Caki2 (cell line): ENCODE measurements at regions not wholly inside any gene's neighbourhood (a gene's known extent, or its start where the extent isn't known, plus 50 kb on each side); places are given as distances from the start of the nearest gene placed in this dataset.
"Not testable (repeated sequence)": the region's sequence is repeated elsewhere in the genome, so short reads cannot be mapped to it uniquely, and the experiment has no call there.

Experiments
- DNase-seq: peaks from one replicate; pipeline ENCODE4 v3.0.0-alpha.2; 2015; ENCODE audit warnings: low read depth
- in situ Hi-C: cut with HindIII; loops from 2 replicates; pipeline ENCODE4 v1.10.0; 2016; ENCODE audit warnings: low sequenced_read_pairs, low pct_unique_long_range_greater_than_20kb, mixed read lengths

DNA sequence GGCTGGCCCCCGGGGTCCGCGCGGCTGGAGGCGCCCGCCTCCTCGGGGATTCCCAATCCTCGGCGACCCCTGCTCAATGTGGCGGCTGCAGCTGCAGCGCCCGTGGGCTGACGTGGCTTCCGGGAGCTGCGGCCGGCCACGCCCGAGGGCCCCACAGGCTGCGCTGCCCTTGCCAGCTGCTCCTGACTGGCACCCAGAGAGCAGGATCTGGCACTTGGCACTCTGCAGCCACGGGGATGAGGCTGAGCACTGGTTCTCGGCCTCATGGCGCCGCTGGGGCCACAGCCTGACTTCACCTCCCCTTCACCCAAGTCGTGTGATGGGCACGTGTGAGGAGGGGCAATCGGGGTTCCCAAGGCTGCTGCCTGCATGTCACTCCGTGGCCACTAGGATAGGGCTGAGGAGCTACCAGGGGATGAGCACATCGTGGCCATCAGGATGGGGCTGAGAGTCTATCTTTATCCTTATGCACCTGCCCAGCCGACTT is 267.8 kb upstream of the FRG2C start:
- in situ Hi-C loops: no loop called here
- DNase-seq: no peak

DNA sequence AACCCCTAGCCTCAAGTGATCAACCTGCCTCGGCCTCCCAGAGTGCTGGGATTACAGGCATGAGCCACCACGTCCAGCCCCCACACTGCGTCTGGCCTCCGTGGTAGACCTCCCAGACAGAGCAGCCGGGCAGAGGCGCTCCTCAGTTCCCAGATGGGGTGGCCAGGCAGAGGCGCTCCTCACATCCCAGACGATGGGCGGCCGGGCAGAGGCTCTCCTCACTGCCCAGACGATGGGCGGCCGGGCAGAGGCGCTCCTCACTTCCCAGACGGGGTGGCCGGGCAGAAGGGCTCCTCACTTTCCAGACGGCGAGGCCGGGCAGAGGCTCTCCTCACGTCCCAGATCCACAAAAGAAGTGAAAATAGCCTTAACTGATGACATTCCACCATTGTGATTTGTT is 266.6 kb upstream of the FRG2C start:
- in situ Hi-C loops, DNase-seq: not testable (repeated sequence)

DNA sequence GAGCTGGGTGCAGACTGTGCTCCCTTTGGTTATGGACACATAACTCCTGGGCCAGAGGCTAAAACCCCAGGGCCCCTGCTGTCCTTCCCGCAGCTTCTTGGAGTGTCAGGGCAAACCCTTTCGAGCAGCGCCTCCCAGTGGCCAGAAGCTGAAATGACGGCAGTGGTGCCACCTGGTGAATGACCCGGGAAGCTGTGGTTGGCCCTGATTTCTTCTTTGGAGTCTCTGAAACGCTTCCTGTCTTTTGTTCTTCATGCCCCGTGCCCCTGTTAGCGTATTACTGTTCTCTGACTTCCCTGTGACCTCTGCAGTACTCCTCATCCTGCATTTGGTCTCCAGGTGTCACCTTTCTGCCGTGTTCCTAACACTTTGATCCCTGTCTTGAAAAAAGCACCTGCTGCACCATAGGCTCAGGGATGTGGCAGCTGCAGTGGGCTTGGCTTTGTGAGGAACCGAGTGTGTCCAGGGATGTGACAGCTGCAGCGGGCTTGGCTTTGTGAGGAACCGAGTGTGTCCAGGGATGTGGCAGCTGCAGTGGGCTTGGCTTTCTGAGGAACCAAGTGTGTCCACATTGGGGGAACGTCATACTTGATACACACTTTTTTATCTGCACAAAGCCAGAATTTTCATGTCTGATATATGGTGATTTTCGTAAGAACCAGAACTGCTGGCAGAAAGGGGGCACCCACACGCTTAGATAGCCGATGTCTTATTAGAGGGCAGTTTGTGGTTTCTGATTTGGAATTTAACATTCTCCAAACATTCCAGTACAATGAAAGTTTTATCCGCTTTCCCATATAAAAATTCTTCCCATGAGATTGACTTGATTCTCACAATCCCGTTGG is 241.8 kb upstream of the FRG2C start:
- DNase-seq, in situ Hi-C loops: not testable (repeated sequence)

DNA sequence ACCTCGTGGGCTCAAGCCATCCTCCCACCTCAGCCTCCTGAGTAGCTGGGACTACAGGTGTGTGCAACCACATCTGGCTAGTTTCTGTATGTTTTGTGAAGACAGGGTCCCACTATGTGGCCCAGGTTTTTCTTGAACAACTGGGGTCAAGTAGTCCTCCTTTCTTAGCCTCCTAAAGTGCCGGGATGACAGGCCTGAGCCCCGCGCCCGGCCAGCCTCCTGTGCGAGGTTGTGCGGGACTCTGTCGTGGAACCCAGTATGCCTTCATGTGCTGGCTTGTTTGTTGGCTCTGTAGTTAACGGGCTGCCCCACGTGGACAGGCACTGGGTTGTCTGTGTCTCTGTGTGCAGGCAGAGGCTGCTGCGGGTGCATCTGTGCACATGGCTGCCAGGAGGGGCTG is 238.7 kb upstream of the FRG2C start:
- DNase-seq, in situ Hi-C loops: not testable (repeated sequence)

DNA sequence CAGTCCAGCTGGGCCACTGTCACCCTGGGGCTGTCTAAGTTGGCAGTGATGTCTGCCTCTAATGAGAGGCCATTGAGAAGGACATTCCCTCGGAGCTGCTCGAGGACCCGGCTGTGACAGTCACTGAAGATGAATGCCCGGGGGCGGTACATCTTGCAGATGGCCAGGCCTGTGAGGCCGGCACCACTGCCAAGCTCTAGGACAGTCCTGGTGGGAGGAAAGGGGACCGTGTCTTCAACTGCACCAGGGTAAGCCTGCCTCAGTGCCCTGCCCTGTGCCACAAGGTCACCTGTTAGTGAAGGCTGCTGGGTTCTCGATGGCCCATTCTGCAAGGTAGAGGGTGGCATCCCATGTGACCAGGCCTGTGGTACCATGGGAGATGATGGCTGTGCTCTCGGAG is 236.6 kb upstream of the FRG2C start:
- in situ Hi-C loops, DNase-seq: not testable (repeated sequence)

DNA sequence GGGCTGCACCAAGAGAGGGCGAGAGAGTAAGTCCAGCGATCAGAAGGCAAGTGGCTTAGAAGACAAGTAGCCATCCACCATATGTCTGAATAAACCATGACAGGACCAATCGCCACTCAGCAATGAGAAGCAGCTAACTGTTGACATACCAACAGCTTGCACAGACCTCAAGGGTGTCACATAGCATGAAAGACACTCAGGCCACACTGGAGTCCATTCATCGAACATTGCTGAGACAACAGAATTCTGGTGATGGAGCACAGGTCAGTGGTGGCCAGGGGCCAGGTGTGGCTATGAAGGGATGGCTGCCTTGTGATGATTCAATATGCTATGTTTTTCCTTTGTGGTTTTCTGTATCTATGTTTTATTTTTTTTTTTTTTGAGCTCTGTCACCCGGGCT is 236.2 kb upstream of the FRG2C start:
- in situ Hi-C loops: not testable (repeated sequence)
- peak; percentile 32 for DNase-seq

DNA sequence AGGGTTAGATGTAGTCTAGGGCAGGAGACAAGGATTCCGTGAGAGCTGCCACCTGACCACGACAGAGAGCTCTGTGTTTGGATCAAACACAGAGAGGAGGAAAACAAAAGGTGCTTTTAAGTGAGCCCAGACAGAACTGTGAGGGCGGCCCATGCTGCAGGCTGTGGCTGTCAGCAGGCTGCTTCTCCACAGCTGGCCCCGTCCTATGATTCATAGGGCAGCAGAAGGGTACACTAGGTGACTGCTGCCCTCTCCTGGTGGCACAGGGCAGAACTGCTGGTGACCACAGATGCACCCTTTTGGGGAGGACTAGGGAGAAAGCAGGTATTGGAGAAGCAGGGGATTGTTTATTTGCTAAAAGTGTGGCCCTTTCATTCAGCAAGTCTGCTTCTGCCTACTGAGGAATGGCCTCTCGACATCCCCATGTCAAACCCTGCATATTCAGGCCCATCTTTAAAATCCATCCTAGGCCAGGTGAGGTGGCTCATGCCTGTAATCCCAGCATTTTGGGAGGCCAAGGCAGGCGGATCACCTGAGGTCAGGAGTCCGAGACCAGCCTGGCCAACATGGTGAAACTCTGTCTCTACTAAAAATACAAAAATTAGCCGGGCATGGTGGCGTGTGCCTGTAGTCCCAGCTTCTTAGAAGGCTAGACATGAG is 234.4 kb upstream of the FRG2C start:
- in situ Hi-C loops: not testable (repeated sequence)
- DNase-seq: peak; percentile 45

DNA sequence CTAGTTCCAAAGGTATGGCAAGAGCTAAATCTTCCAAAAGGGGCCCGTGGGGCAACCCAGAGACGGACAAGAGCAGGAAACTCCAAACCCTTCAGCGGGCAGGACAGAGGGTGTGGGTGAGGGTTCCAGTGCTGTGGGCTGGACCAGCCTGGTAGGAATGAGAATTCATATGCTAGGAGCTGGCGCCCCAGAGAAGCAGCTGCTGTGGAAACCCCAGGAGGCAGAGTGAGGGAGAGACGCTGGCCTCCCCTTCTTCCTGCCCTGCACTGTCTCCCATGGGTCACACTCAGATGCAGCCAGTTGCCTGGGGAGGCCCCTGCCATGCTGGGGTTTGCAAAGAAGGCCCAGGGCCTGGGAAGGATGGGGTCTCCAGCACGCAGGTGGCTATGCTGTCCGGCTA is 233.7 kb upstream of the FRG2C start:
- DNase-seq, in situ Hi-C loops: not testable (repeated sequence)

DNA sequence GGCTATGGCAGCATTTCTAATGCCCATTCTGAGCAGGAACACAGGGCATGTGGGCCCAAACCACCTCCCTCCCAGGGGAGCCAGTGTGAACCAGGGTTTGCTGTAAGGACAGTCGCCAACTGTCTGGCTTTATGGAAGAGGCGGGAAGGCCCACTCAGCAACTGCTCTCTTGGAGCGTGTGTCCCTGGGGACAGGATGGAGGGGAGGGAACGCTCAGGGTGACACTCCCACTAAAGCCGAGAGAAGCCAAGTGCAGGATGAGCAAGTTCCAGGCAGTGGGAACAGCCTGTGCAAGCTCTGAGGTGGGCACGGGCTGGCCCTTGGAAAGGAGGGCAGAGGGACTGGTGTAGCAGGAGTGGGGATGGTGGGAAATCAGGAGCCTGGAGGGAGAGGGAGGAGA is 233.0 kb upstream of the FRG2C start:
- DNase-seq, in situ Hi-C loops: not testable (repeated sequence)

DNA sequence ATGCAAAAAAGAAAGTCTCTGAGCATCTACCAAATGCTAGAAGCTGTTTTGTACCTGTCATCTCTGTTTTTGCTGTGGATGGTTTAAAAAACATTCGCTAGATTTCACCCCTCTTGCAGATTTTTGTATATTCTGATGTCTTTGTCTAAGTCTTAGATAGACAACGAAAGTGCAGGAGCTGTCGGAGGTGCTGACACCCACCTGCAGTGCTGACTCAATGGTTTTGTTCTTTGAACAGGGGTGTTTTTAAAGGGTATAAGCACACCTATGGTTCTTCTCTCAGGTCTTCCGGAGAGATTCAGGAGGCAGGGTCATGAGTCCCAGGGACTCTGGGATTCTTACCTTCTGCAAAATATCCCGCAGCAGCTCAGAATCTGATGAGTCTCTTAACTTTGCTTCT is 231.7 kb upstream of the FRG2C start:
- in situ Hi-C loops, DNase-seq: not testable (repeated sequence)

DNA sequence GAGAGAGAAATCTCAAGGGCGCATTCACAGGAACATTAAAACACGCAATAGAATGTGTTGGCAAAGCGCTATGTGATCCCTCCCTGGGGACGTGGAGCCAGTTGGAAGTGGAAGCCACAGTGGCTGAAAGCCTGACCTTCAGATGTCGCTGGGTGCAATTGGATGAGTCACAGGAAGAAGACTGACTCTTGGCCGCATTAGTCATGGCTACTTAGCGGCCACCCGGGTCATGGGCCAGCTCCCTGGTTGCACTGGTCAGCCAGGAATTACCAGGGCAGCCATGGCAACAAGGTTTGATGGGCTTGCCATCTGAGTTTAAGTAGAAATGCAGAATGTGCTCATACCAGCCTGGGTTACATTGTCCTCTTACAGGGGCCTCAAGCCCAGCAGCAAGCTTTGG is 231.2 kb upstream of the FRG2C start:
- DNase-seq: peak; percentile 82
- in situ Hi-C loops: not testable (repeated sequence)

DNA sequence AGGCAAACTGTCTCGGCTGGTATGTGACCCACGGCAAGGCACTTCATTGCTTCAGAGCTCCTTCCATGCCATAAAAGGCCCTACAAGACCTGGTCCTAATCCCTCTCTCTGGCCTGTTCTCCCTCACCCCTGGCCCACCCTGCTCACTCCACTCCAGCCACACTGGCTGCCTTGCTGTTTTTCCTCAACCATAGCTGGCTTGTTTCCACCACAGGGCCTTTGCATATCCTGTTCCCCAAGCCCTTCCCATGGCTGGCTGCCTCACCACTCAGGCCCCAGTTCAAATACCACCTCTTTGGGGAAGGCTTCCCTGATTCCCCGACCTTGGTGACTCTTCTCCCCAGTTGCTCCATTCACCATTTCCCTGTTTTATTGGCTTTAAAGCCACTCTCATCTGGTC is 230.8 kb upstream of the FRG2C start:
- DNase-seq, in situ Hi-C loops: not testable (repeated sequence)

DNA sequence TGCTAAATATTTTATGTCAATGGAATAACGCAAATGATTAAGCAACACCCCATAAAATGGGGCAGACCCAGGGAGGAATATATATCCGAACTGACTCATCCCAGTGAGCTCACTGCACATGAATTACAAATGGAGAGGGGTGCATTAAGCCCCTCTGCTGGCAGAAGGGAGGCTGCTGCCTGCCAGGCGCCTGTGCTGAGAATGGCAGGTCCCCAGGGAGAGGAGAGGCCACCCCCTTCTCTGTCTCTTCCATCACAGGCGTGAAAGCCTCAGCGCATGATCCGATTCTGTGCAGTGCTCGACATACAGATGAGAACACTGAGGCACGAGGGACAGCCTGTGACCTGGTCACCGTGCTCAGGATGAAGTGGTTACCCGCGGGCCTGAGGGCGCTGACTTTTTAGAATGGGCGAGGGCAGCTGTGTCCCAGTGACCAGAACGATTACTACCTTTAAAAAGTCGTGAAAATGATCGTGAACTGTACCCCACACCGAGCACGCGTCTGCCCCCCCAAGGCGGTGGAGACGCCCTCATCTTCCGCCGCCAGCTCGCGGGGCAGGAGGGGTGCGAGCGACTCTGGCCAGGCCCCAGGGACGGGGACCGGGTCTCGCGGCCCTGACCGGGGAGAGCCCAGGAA is 229.7 kb upstream of the FRG2C start:
- peak; percentile 47 for DNase-seq
- in situ Hi-C loops: not testable (repeated sequence)

DNA sequence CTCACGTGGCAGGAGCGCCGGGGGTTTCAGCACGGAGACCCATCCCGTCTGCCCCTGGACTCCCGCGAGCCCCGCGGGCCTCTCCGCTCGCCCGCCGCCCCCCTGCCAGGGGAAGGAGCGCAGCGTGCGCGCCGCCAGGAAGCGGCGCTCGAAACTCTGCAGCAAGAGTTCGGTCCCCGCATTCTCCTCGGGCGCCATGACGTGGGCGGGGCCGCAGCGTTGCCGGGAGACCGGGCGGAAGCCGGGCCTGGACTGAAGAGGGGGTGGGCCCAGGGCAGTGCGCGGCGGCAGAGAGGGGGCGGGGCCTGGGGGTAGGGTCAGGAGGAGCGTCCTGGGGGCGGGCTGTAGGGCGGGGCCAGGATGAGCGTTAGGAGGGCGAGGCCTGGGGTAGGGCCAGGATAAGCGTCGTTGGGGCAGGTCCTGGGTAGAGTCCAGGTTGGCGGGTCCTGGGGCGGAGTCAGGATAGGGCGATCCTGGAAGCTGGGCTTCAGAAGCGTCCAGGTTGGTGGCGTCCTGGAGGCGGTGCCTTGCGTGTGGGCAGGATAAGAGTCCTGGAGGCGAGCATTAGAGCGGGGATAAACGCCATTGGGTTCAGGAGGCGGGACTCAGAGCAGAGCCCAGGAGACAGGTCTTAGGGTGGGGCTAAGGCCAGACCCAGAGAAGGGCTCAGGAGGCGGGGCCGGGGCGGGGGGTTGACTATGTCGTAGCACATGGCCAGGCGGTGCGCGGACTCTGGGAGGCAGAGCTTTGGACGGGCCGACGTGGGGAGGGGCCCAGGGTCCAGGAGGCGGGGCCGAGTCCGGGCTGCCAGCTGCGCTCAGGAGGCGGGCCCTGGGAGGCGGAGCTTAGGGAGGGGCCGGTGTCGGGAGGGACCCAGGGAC is 229.0 kb upstream of the FRG2C start:
- DNase-seq: peak; percentile 98
- in situ Hi-C loops: not testable (repeated sequence)

DNA sequence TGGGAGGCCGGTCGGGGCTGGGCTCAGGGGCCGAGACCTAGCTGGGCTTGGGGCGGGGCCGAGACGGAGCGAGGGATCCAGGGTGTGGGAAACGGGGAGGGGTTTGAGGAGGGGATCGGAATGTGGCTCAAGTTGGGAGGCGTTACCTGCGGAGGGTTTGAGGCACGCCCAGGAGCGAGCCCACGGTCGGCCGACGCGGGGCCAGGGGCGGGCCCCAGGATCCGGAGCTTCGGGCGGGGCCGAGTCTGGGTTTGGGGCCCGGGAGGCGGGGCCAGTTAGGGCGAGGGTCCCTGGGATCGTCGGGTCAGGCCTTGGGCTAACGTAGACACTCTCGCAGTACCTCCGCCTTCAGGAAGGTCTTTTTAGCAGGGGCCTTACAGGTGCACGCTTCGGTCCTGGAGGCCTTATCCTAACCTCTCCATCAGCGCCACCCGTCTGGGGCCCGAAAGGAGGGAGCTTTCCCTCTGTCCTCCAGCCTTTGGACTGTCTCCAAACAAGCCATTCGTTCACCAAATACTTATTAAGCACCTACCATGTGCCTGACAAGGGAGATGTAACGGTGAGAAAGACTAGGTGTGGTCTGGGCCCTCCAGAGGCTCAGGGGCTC is 228.2 kb upstream of the FRG2C start:
- in situ Hi-C loops: not testable (repeated sequence)

DNA sequence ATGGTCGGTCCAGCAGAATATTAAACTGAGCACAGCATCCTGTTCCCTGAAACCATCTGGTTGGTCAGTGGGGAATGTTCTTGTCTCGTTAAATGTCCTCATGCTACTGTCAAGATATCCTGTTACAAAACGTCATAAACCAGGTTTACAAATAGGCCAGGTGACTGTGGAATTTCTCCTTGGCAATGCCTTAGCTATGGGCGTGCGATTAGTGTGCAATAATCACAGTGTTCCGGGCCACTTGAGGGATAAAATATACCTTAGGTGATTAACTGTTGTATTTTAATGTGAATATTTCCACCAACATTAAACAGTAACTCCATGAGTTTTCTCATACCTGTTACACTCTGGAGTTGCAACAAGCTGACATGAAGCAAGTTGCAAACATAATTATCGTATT is 223.1 kb upstream of the FRG2C start:
- DNase-seq, in situ Hi-C loops: not testable (repeated sequence)

More for the DNA sequence above, 228.2 kb upstream of the FRG2C start:
- not testable (repeated sequence) for DNase-seq

DNA sequence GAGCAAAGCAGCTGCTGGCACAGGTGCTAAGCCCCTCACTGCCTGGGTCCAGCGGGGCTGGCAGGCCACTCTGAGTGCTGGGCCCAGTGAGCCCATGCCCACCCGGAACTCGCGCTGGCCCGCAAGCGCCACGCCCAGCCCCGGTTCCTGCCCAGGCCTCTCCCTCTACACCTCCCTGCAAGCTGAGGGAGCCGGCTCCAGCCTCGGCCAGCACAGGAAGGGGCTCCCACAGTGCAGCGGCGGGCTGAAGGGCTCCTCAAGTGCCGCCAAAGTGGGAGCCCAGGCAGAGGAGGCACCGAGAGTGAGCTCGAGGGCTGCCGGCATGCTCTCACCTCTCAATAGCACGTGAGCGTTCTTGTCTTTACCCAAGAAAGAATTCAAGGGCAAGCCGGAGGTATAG is 219.5 kb upstream of the FRG2C start:
- DNase-seq, in situ Hi-C loops: not testable (repeated sequence)

DNA sequence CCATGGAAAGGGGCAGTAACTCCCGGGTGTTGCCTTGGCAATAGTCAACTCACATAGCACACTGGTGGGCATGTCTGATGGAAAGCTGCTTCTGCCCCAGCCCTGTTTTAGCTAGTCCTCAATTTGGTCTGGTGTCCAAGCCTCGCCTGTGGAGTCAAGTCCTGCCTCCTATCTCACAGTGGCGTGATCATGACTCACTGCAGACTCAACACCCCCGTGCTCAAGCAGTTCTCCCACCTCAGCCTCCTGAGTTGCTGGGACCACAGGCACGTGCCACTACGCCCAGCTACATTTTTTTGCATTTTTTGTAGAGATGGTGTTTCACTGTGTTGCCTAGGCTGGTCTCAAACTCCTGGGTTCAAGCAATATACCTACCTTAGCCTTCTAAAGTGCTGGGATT is 218.9 kb upstream of the FRG2C start:
- DNase-seq, in situ Hi-C loops: not testable (repeated sequence)
